Hepatocyte (in vitro differentiated cells): ENCODE measurements at regions not wholly inside any gene's neighbourhood (a gene's known extent, or its start where the extent isn't known, plus 50 kb on each side); places are given as distances from the start of the nearest gene placed in this dataset.

Experiments
- DNase-seq: peaks from one replicate; pipeline ENCODE4 v3.0.0-alpha.2; 2016; ENCODE audit warnings: low spot score
- H2AFZ ChIP-seq: fragments of 200-600 bp; sonication (generic); 2 replicates; pipeline ENCODE4 v1.6.0; 2016; ENCODE audit warnings: antibody characterized with exemption, mild to moderate bottlenecking
- H3K27ac ChIP-seq: fragments of 200-600 bp; sonication (generic); 2 replicates; pipeline ENCODE4 v1.5.1; 2016; ENCODE audit warnings: mild to moderate bottlenecking
- H3K27me3 ChIP-seq: fragments of 200-600 bp; sonication (generic); 2 replicates; pipeline ENCODE4 v1.6.1; 2016
- H3K36me3 ChIP-seq: fragments of 200-600 bp; sonication (generic); replicated peaks from 2 replicates; pipeline ENCODE4 v1.5.1; 2016; ENCODE audit warnings: low read depth; ENCODE audit not compliant: insufficient read depth
- H3K4me1 ChIP-seq: fragments of 200-600 bp; sonication (generic); 2 replicates; pipeline ENCODE4 v1.5.1; 2016; ENCODE audit warnings: mild to moderate bottlenecking, moderate library complexity; ENCODE audit not compliant: insufficient read depth
- H3K4me2 ChIP-seq: fragments of 200-600 bp; sonication (generic); 2 replicates; pipeline ENCODE4 v1.6.0; 2016
- H3K4me3 ChIP-seq: fragments of 200-600 bp; sonication (generic); 2 replicates; pipeline ENCODE4 v1.5.1; 2016; ENCODE audit warnings: mild to moderate bottlenecking
- H3K79me2 ChIP-seq: fragments of 200-600 bp; sonication (generic); 2 replicates; pipeline ENCODE4 v1.6.0; 2017; ENCODE audit warnings: mild to moderate bottlenecking
- H3K9me2 ChIP-seq: fragments of 200-600 bp; sonication (generic); replicated peaks from 2 replicates; pipeline ENCODE4 v1.6.0; 2017; ENCODE audit warnings: mild to moderate bottlenecking; ENCODE audit not compliant: insufficient read depth
- H3K9me3 ChIP-seq: fragments of 200-600 bp; sonication (generic); 2 replicates; pipeline ENCODE4 v1.5.1; 2016; ENCODE audit warnings: low read depth, mild to moderate bottlenecking
- H4K20me1 ChIP-seq: fragments of 200-600 bp; sonication (generic); 2 replicates; pipeline ENCODE4 v1.6.0; 2016; ENCODE audit warnings: mild to moderate bottlenecking; ENCODE audit not compliant: insufficient read depth, poor library complexity, severe bottlenecking
- EZH2 ChIP-seq: fragments of 200-600 bp; sonication (generic); IDR thresholded peaks from 2 replicates; pipeline ENCODE4 v1.6.1; 2016; ENCODE audit warnings: antibody characterized with exemption, mild to moderate bottlenecking, borderline replicate concordance
- EZH2phosphoT487 ChIP-seq: fragments of 200-600 bp; sonication (generic); IDR thresholded peaks from one replicate; pipeline ENCODE4 v1.6.1; 2018; ENCODE audit warnings: antibody characterized with exemption, mild to moderate bottlenecking, low read depth, moderate library complexity; ENCODE audit not compliant: unreplicated experiment, severe bottlenecking
- WGBS: methylation state at CpG from one replicate; pipeline ENCODE4 v1.1.6; 2016; ENCODE audit warnings: low lambda C conversion rate; ENCODE audit errors: missing lambda C conversion rate; 5-methylcytosine and 5-hydroxymethylcytosine counted together
- TF ChIP-seq, protein P1 (sequence below): fragments of 200-600 bp; sonication (generic); IDR thresholded peaks from 2 replicates; pipeline ENCODE4 v1.5.1; 2016; ENCODE audit warnings: antibody characterized with exemption, mild to moderate bottlenecking; ENCODE audit not compliant: poor library complexity

DNA sequence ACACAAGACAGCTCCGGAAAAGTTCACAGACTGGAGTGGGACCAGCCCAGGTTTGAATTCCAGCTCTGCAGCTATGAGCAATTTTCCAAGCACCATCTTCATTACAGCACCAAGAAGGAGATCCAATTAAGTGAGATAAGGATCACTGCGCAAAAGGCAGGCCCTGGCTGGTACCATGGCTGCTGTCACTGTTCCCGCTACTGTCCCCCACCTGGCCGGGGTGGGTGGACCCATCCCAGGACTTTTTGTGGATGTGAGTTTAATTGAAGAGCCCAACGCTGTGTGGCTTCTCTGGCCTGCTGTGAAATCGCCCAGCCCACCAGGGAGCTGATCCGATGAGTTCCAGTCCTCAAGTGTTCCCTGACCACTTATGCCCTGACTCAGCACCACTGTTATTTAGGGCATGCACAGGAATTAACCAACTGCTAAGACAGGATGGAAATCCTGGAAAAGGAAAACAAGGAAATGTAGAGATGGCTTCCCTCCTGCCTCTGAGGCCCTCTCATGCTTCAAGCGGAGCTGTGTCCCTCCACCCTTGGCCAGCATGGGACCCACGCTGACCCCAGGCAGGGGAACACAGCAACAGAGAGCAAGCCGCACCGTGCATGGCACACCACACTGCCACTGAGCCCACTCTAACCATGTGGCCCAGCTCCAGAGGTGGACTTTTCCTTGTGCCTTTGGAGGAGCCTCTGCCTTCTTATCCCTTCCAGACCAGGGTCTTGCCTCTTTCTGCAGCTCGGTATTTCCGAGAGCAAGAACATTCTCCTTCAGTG, 150.0 kb upstream of the CST7 start:
- TF ChIP-seq, protein P1, sequence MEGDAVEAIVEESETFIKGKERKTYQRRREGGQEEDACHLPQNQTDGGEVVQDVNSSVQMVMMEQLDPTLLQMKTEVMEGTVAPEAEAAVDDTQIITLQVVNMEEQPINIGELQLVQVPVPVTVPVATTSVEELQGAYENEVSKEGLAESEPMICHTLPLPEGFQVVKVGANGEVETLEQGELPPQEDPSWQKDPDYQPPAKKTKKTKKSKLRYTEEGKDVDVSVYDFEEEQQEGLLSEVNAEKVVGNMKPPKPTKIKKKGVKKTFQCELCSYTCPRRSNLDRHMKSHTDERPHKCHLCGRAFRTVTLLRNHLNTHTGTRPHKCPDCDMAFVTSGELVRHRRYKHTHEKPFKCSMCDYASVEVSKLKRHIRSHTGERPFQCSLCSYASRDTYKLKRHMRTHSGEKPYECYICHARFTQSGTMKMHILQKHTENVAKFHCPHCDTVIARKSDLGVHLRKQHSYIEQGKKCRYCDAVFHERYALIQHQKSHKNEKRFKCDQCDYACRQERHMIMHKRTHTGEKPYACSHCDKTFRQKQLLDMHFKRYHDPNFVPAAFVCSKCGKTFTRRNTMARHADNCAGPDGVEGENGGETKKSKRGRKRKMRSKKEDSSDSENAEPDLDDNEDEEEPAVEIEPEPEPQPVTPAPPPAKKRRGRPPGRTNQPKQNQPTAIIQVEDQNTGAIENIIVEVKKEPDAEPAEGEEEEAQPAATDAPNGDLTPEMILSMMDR: no peak
- TF ChIP-seq EZH2phosphoT487: no peak
- no peak for TF ChIP-seq EZH2
- Histone ChIP-seq H3K9me3 (no peaks in the 10 kb centered on the region), H3K4me3 (no peak overlapping the region), H4K20me1 (no peaks in the 10 kb centered on the region), H3K79me2 (no peaks in the 10 kb centered on the region), H3K27ac (no peak overlapping the region), H3K4me2 (no peak overlapping the region), H3K36me3 (no peaks in the 10 kb centered on the region), H3K4me1 (no peaks in the 10 kb centered on the region), H2AFZ (no peak overlapping the region), H3K27me3 (no peaks in the 10 kb centered on the region), H3K9me2 (no peaks in the 10 kb centered on the region)
- WGBS: 85% methylated on average over 13 of the region's 13 CpGs
- DNase-seq: no peak

- Histone ChIP-seq H3K27ac (no peak overlapping the region), H4K20me1 (no peaks in the 10 kb centered on the region), H3K9me3 (no peaks in the 10 kb centered on the region), H3K79me2 (no peaks in the 10 kb centered on the region), H3K36me3 (no peaks in the 10 kb centered on the region), H3K27me3 (no peaks in the 10 kb centered on the region), H3K9me2 (no peaks in the 10 kb centered on the region), H3K4me2 (no peak overlapping the region), H3K4me1 (no peaks in the 10 kb centered on the region), H2AFZ (no peak overlapping the region), H3K4me3 (no peak overlapping the region)
- TF ChIP-seq, protein P1: no peak
- TF ChIP-seq EZH2phosphoT487 (no peak), EZH2 (no peak)
- DNase-seq: no peak
- 92% methylated on average over 12 of the region's 12 CpGs for WGBS
These were observed 149.0 kb upstream of the CST7 start for GRCh38 chr20:24799971-24800580.

DNA sequence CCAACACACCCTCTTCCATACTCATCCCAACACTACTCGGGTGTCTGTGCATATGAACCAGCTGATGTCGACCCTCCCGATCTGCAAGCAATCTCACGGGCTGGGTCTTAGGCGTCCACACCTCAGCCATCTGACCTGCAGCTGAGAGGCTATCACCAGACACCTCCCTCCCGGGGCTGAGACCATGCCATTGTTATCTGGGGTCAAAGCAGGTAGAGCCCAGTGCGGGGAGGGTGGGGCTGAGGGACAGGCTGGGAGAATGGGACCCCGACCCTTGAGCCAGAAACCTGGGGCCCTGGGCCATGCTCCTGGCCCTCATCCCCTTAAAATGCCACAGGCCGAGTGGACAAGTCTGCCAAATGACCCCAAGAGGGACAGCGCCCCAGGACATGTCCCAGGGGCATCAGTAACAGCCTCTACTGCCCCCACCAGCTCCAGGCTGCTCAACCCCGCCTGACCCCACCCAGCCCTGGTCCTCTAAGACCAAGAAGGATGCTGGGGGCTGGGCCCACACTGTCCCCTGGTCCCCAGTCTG, 146.7 kb upstream of the CST7 start:
- no peak overlapping the region for H2AFZ ChIP-seq
- WGBS: 77% methylated on average over 10 of the region's 11 CpGs
- no peaks in the 10 kb centered on the region for H4K20me1 ChIP-seq
- H3K4me3 ChIP-seq: no peak overlapping the region
- no peaks in the 10 kb centered on the region for H3K36me3 ChIP-seq
- no peaks in the 10 kb centered on the region for H3K9me3 ChIP-seq
- H3K79me2 ChIP-seq: no peaks in the 10 kb centered on the region
- no peaks in the 10 kb centered on the region for H3K4me1 ChIP-seq
- H3K4me2 ChIP-seq: no peak overlapping the region
- H3K27me3 ChIP-seq: no peaks in the 10 kb centered on the region
- TF ChIP-seq EZH2 (no peak), EZH2phosphoT487 (no peak)
- TF ChIP-seq, protein P1: no peak
- no peak for DNase-seq
- no peak overlapping the region for H3K27ac ChIP-seq
- H3K9me2 ChIP-seq: no peaks in the 10 kb centered on the region
